CD4-positive, alpha-beta T cell (primary cell): ENCODE measurements at regions not wholly inside any gene's neighbourhood (a gene's known extent, or its start where the extent isn't known, plus 50 kb on each side); places are given as distances from the start of the nearest gene placed in this dataset.
"Not testable (repeated sequence)": the region's sequence is repeated elsewhere in the genome, so short reads cannot be mapped to it uniquely, and the experiment has no call there.

Experiments
- ATAC-seq: fragments of 200-7000 bp; cut with Tn5 transposase; one replicate; pipeline ENCODE4 v1.10.0; 2022; ENCODE audit warnings: mild to moderate bottlenecking; ENCODE audit not compliant: poor library complexity
- CTCF ChIA-PET: fragments of 350-600 bp; sonication (Branson Sonifier 250); formaldehyde crosslinking; loops from one replicate; lab custom pipeline; 2021; ENCODE audit warnings: antibody characterized with exemption, inconsistent platforms; lab: Charles Lee
- POLR2A ChIA-PET: fragments of 350-600 bp; sonication (Branson Sonifier 250); formaldehyde crosslinking; loops from one replicate; lab custom pipeline; 2021; ENCODE audit warnings: antibody characterized with exemption, inconsistent platforms; lab: Charles Lee
- DNase-seq, 14 experiments: peaks; one replicate each; pipeline ENCODE4 v3.0.0-alpha.2; 2013 to 2020; ENCODE audit warnings: mixed read lengths in 2 of 14
- H3K27ac ChIP-seq, 2 donors: one replicate each; pipeline versions ENCODE4 v1.5.1 to v1.7.0; 2013; ENCODE audit warnings: low read length in 2 of 2, low read depth in 1 of 2, mild to moderate bottlenecking in 1 of 2
- H3K27me3 ChIP-seq, 2 experiments: 1 replicate in 1 of 2; 2 replicates in 1 of 2; pipeline versions ENCODE4 v1.6.1 to v1.7.0; 2013; ENCODE audit warnings: low read length in 2 of 2, control low read depth in 1 of 2, mild to moderate bottlenecking in 1 of 2, moderate library complexity in 1 of 2; ENCODE audit not compliant: insufficient read depth in 2 of 2, control insufficient read depth in 1 of 2
- H3K36me3 ChIP-seq: one replicate; pipeline ENCODE4 v1.6.1; 2013; ENCODE audit warnings: low read length, control low read depth; ENCODE audit not compliant: insufficient read depth
- H3K4me1 ChIP-seq: one replicate; pipeline ENCODE4 v1.6.1; 2013; ENCODE audit warnings: low read length, control low read depth; ENCODE audit not compliant: insufficient read depth
- H3K4me3 ChIP-seq: one replicate; pipeline ENCODE4 v1.5.1; 2013; ENCODE audit warnings: mild to moderate bottlenecking, low read length, moderate library complexity
- H3K9me3 ChIP-seq, 2 experiments: 1 replicate in 1 of 2; 2 replicates in 1 of 2; pipeline versions ENCODE4 v1.6.1 to v1.7.0; 2013; ENCODE audit warnings: low read length in 2 of 2, mild to moderate bottlenecking in 2 of 2, control low read depth in 1 of 2, moderate library complexity in 1 of 2; ENCODE audit not compliant: control insufficient read depth in 1 of 2, insufficient read depth in 1 of 2
- H3K27ac Mint-ChIP-seq: one replicate; pipeline ENCODE4 v1.8.0; 2020; ENCODE audit warnings: mixed read lengths
- H3K27me3 Mint-ChIP-seq: one replicate; pipeline ENCODE4 v1.8.0; 2021; ENCODE audit warnings: mixed read lengths
- H3K36me3 Mint-ChIP-seq: one replicate; pipeline ENCODE4 v1.8.0; 2021; ENCODE audit warnings: low read depth, mixed read lengths
- H3K4me1 Mint-ChIP-seq: one replicate; pipeline ENCODE4 v1.8.0; 2021; ENCODE audit warnings: low read depth, mixed read lengths
- H3K4me3 Mint-ChIP-seq: one replicate; pipeline ENCODE4 v1.8.0; 2020; ENCODE audit warnings: mild to moderate bottlenecking, mixed read lengths
- H3K9me3 Mint-ChIP-seq: one replicate; pipeline ENCODE4 v1.8.0; 2020; ENCODE audit warnings: mixed read lengths
- intact Hi-C, 2 experiments: fragments of 100-400 bp; cut with DNase I in 1 of 2; cut with micrococcal nuclease in 1 of 2; formaldehyde crosslinking; loops; one replicate each; pipeline versions ENCODE4 v1.15.1 to v1.9.0; 2023 to 2025; cut with DNase I, micrococcal nuclease
- TF ChIP-seq, protein P1 (sequence below): fragments of 200-600 bp; IDR thresholded peaks from one replicate; pipeline ENCODE4 v1.8.0; 2022; ENCODE audit warnings: antibody characterized with exemption, mild to moderate bottlenecking

DNA sequence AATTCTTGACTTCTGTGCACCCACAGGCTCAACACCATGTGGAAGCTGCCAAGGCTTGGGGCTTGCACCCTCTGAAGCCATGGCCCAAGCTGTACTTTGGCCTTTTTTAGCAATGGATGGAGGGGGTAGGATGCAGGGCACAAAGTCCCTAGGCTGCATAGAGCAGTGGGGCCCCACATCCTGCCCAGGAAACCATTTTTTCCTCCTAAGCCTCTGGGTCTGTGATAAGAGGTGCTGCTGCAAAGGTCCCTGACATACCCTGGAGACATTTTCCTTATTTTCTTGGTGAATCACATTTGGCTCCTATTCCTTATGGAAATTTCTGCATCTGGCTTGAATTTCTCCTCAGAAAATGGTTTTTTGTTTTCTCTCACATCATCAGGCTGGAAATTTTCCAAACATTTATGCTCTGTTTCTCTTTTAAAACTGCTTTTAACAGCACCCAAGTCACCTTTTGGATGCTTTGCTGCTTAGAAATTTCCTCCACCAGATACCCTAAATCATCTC lies 482.7 kb upstream of the TLE4 start:
- Mint-ChIP-seq H3K4me1 (no peaks in the 10 kb centered on the region), H3K4me3 (no peak overlapping the region), H3K9me3 (peaks cover 5% of the 10 kb centered on the region), H3K27me3 (no peaks in the 10 kb centered on the region), H3K27ac (no peak overlapping the region), H3K36me3 (no peaks in the 10 kb centered on the region)
- no peak for DNase-seq
- Histone ChIP-seq H3K27me3 (no peaks in the 10 kb centered on the region), H3K36me3 (no peaks in the 10 kb centered on the region), H3K4me1 (no peaks in the 10 kb centered on the region), H3K4me3 (no peak overlapping the region), H3K9me3 (peaks cover 0 to 13% of the 10 kb centered on the region in 2 experiments), H3K27ac (no peak overlapping the region)
- intact Hi-C loops, result no loop called here
- TF ChIP-seq, protein P1, sequence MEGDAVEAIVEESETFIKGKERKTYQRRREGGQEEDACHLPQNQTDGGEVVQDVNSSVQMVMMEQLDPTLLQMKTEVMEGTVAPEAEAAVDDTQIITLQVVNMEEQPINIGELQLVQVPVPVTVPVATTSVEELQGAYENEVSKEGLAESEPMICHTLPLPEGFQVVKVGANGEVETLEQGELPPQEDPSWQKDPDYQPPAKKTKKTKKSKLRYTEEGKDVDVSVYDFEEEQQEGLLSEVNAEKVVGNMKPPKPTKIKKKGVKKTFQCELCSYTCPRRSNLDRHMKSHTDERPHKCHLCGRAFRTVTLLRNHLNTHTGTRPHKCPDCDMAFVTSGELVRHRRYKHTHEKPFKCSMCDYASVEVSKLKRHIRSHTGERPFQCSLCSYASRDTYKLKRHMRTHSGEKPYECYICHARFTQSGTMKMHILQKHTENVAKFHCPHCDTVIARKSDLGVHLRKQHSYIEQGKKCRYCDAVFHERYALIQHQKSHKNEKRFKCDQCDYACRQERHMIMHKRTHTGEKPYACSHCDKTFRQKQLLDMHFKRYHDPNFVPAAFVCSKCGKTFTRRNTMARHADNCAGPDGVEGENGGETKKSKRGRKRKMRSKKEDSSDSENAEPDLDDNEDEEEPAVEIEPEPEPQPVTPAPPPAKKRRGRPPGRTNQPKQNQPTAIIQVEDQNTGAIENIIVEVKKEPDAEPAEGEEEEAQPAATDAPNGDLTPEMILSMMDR, result no peak
- ChIA-PET CTCF (no interaction called here), POLR2A (no interaction called here)
- ATAC-seq, result no peak

DNA sequence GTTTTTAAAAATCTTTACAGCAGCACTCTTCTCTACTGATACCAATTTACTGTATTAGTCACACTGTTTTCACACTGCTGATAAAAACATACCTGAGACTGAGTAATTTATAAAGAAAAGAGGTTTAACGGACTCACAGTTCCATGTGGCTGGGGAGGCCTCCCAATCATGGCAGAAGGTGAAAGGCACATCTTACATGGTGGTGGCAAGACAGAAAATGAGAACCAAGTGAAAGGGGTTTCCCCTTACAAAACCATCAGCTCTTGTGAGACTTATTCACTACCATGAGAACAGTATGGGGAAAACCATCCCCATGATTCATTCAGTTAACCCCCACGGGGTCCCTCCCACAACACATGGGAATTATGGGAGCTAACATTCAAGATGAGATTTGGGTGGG lies 481.9 kb upstream of the TLE4 start:
- CTCF ChIA-PET, H3K4me1 Mint-ChIP-seq, DNase-seq, H3K27me3 Mint-ChIP-seq, H3K27ac ChIP-seq, H3K27me3 ChIP-seq, H3K4me3 ChIP-seq, H3K36me3 Mint-ChIP-seq, H3K4me3 Mint-ChIP-seq, H3K36me3 ChIP-seq, H3K9me3 Mint-ChIP-seq, POLR2A ChIA-PET, intact Hi-C loops, H3K27ac Mint-ChIP-seq, H3K4me1 ChIP-seq, ATAC-seq: not testable (repeated sequence)
- H3K9me3 ChIP-seq, result peaks cover 0 to 13% of the 10 kb centered on the region in 2 experiments

DNA sequence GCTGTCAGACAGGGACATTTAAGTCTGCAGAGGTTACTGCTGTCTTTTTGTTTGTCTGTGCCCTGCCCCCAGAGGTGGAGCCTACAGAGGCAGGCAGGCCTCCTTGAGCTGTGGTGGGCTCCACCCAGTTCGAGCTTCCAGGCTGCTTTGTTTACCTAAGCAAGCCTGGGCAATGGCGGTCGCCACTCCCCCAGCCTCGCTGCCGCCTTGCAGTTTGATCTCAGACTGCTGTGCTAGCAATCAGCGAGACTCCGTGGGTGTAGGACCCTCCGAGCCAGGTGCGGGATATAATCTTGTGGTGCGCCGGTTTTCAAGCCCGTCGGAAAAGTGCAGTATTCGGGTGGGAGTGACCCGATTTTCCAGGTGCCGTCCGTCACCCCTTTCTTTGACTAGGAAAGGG lies 468.5 kb upstream of the TLE4 start:
- H3K36me3 ChIP-seq, ATAC-seq, H3K9me3 Mint-ChIP-seq, H3K27me3 ChIP-seq, DNase-seq, H3K9me3 ChIP-seq, POLR2A ChIA-PET, H3K27ac Mint-ChIP-seq, intact Hi-C loops, CTCF ChIA-PET, H3K4me1 ChIP-seq, H3K27me3 Mint-ChIP-seq, H3K4me1 Mint-ChIP-seq, H3K27ac ChIP-seq, H3K36me3 Mint-ChIP-seq, H3K4me3 Mint-ChIP-seq, H3K4me3 ChIP-seq: not testable (repeated sequence)

- Histone ChIP-seq H3K36me3 (no peaks in the 10 kb centered on the region), H3K9me3 (peaks cover 0 to 10% of the 10 kb centered on the region in 2 experiments), H3K4me1 (no peaks in the 10 kb centered on the region), H3K4me3 (no peak overlapping the region), H3K27ac (no peak overlapping the region), H3K27me3 (no peaks in the 10 kb centered on the region)
- Mint-ChIP-seq H3K27ac (no peak overlapping the region), H3K9me3 (peaks cover 4% of the 10 kb centered on the region), H3K27me3 (no peaks in the 10 kb centered on the region), H3K4me3 (no peak overlapping the region), H3K4me1 (no peaks in the 10 kb centered on the region), H3K36me3 (no peaks in the 10 kb centered on the region)
- intact Hi-C loops, result loop anchor here in 1 of 2 experiments (2.0 kb wide), 1 partner anchor 21 kb away; no protein-coding TSS in a partner anchor
- ChIA-PET CTCF (no interaction called here), POLR2A (no interaction called here)
- TF ChIP-seq, protein P1, result no peak
- no peak for ATAC-seq
- no peak for DNase-seq
Measured at GRCh38 chr9:79104216-79104615, 467.5 kb upstream of the TLE4 start.
